ENCODE measurements at regions not wholly inside any gene's neighbourhood (a gene's known extent, or its start where the extent isn't known, plus 50 kb on each side); places are given as distances from the start of the nearest gene placed in this dataset.
"Not testable (repeated sequence)": the region's sequence is repeated elsewhere in the genome, so short reads cannot be mapped to it uniquely, and the experiment has no call there.

DNA sequence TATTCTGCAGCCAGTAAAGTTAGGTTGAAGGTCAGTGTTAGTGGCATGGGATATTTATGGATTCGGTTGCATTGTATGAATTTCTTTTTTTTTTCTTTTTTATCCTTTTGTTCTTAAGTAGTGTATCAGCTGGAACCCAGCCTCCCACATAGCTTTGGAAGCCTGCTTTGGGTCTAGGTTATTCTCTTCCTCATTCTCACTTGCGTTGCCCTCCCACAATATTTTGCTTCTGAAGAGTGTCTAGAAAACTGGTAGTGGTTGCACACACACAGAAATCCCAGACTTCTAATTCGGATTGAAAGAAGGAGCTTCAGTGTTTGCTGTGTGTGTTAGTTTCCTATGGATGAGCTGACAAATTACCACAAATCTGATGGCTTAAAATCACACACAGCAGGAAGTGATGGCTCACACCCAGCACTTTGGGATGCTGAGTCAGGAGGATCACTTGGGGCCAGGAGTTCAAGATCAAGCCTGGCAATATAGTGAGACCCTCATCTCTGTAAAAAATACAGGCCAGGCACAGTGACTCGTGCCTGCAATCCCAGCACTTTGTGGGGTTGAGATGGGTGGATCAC lies 104.8 kb downstream of the ARL4C start:
- intact Hi-C loops (cut with DNase I; ENCODE audit: low total_unique reads) = no loop called here
- Histone ChIP-seq H3K4me1 (no peaks in the 10 kb centered on the region), H3K36me3 (no peaks in the 10 kb centered on the region), H3K27ac (no peak overlapping the region), H3K9me3 (no peaks in the 10 kb centered on the region), H3K4me3 (no peak overlapping the region), H3K27me3 (no peaks in the 10 kb centered on the region)
- TF ChIP-seq, protein P1, sequence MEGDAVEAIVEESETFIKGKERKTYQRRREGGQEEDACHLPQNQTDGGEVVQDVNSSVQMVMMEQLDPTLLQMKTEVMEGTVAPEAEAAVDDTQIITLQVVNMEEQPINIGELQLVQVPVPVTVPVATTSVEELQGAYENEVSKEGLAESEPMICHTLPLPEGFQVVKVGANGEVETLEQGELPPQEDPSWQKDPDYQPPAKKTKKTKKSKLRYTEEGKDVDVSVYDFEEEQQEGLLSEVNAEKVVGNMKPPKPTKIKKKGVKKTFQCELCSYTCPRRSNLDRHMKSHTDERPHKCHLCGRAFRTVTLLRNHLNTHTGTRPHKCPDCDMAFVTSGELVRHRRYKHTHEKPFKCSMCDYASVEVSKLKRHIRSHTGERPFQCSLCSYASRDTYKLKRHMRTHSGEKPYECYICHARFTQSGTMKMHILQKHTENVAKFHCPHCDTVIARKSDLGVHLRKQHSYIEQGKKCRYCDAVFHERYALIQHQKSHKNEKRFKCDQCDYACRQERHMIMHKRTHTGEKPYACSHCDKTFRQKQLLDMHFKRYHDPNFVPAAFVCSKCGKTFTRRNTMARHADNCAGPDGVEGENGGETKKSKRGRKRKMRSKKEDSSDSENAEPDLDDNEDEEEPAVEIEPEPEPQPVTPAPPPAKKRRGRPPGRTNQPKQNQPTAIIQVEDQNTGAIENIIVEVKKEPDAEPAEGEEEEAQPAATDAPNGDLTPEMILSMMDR (IDR thresholded peaks at IDR 0.05) = no peak
- DNase-seq = no peak

DNA sequence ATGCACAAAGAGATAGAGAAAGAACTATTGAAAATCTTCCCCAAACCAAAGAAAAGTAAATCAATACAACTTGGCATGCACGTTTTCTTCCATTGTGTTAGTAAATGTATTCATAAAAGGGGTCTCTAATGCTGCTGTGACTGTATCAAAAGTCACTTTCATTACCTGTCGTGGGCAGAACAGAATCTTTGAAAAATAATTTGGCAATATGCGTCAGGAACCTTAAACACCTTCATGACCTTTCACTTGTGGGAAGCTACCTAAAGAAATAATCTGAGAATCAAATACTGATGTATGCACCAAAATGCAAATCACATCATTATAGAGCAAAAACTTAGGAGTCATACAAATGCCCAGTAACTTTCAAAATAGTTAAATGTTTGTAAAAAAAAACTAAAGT lies 105.3 kb downstream of the ARL4C start:
- intact Hi-C loops (cut with DNase I; ENCODE audit: low total_unique reads) = no loop called here
- H3K4me3 ChIP-seq = no peak overlapping the region
- no peak for DNase-seq
- no peaks in the 10 kb centered on the region for H3K9me3 ChIP-seq
- TF ChIP-seq, protein P1 (IDR thresholded peaks at IDR 0.05) = no peak
- H3K27ac ChIP-seq = no peak overlapping the region
- H3K36me3 ChIP-seq = no peaks in the 10 kb centered on the region
- H3K27me3 ChIP-seq = no peaks in the 10 kb centered on the region
- no peaks in the 10 kb centered on the region for H3K4me1 ChIP-seq

DNA sequence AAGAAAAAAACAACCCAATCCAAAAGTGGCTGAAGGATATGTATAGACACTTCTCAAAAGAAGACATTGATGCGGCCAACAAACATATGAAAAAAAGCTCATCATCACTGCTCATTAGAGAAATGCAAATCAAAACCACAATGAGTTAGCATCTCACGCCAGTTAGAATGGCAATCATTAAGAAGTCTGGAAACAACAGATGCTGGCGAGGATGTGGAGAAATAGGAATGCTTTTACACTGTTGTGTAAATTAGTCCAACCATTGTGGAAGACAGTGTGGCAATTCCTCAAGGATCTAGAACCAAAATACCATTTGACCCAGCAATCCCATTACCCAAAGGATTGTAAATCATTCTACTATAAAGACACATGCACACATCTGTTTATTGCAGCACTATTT lies 107.2 kb downstream of the ARL4C start:
- intact Hi-C loops (cut with DNase I; ENCODE audit: low total_unique reads); H3K27ac ChIP-seq; DNase-seq; H3K36me3 ChIP-seq; H3K4me3 ChIP-seq; H3K27me3 ChIP-seq; H3K9me3 ChIP-seq; H3K4me1 ChIP-seq: not testable (repeated sequence)

DNA sequence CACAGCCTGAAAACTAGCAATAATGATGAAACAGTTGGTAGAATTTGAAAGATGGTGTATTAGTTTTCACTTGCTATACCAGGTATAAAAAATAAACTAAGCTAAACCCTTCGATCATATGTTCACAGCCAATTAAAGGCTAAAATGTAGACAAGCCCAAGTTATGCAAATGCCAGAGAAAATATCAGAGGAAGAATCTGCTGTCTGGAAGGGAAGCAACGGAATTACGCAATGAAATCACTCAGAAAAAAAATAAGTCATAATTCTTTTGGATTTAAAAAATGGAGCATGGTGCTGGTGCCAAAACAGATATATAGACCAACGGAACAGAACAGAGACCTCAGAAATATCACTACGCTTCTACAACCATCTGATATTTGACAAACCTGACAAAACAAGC lies 108.3 kb downstream of the ARL4C start:
- H3K9me3 ChIP-seq = no peaks in the 10 kb centered on the region
- TF ChIP-seq, protein P1 (IDR thresholded peaks at IDR 0.05) = no peak
- intact Hi-C loops (cut with DNase I; ENCODE audit: low total_unique reads) = no loop called here
- no peaks in the 10 kb centered on the region for H3K4me1 ChIP-seq
- no peak for DNase-seq
- no peaks in the 10 kb centered on the region for H3K27me3 ChIP-seq
- no peak overlapping the region for H3K4me3 ChIP-seq
- H3K27ac ChIP-seq = no peak overlapping the region
- H3K36me3 ChIP-seq = no peaks in the 10 kb centered on the region

DNA sequence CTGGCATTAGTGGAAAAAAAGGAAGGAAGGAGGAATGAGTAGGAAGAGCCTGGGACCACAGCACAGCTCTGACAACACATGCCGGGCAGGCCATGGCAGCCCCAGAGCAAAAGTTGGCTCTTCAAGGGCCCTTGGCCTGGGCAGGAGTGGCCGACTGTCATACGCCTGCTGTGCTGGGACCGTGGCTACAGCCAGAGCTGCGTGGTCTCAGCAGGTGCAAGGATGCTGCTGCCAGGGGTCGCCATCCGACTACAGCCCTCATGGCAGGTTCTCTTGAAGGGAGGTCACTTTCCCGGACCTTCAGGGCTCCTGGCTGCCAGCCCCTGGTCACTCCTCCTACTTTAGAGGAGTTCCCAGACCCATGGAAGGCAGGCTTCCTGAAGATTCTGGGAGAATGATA lies 109.9 kb downstream of the ARL4C start:
- intact Hi-C loops (cut with DNase I; ENCODE audit: low total_unique reads) = no loop called here
- TF ChIP-seq, protein P1 (IDR thresholded peaks at IDR 0.05) = no peak
- DNase-seq = no peak
- no peaks in the 10 kb centered on the region for H3K27me3 ChIP-seq
- no peak overlapping the region for H3K27ac ChIP-seq
- no peaks in the 10 kb centered on the region for H3K4me1 ChIP-seq
- H3K4me3 ChIP-seq = no peak overlapping the region
- no peaks in the 10 kb centered on the region for H3K9me3 ChIP-seq
- no peaks in the 10 kb centered on the region for H3K36me3 ChIP-seq

DNA sequence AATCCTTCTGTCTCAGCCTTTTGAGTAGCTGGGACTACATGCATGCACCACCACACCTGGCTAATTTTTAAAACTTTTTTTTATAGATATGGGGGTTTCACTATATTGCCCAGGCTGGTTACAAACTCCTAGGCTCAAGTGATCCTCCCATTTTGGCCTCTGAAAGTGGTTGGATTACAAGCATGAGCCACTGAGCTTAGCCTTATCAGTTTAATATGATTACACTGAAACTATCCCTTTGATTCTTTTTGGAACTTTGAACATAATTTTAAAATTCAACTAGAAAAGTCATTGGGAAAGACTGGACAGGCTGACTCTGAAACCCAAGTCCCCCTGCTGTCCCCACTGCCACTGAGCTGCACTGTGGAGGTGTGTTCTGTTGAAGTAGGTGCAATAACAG lies 114.8 kb downstream of the ARL4C start:
- Histone ChIP-seq H3K9me3 (no peaks in the 10 kb centered on the region), H3K4me3 (no peak overlapping the region), H3K4me1 (no peaks in the 10 kb centered on the region), H3K27me3 (peaks cover 0 to 8% of the 10 kb centered on the region in 2 donors), H3K27ac (no peak overlapping the region), H3K36me3 (no peaks in the 10 kb centered on the region)
- TF ChIP-seq, protein P1 (IDR thresholded peaks at IDR 0.05) = no peak
- no peak for DNase-seq
- intact Hi-C loops (cut with DNase I; ENCODE audit: low total_unique reads) = no loop called here

DNA sequence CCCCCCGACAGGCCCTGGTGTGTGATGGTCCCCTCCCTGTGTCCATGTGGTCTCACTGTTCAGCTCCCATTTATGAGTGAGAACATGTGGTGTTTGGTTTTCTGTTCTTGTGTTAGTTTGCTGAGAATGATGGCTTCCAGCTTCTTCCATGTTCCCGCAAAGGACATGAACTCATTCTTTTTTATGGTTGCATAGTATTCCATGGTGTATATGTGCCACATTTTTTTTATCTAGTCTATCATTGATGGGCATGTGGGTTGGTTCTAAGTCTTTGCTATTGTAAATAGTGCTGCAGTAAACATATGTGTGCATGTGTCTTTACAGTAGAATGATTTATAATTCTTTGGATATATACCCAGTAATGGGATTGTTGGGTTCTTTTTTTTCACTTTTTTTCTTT lies 117.9 kb downstream of the ARL4C start:
- H3K4me1 ChIP-seq; H3K9me3 ChIP-seq; intact Hi-C loops (cut with DNase I; ENCODE audit: low total_unique reads); H3K4me3 ChIP-seq; H3K36me3 ChIP-seq; H3K27ac ChIP-seq; DNase-seq: not testable (repeated sequence)
- peaks cover 0 to 14% of the 10 kb centered on the region in 2 donors for H3K27me3 ChIP-seq

Measured in tibial artery (tissue), 4 donors.